ENCODE measurements at regions not wholly inside any gene's neighbourhood (a gene's known extent, or its start where the extent isn't known, plus 50 kb on each side); places are given as distances from the start of the nearest gene placed in this dataset.

DNA sequence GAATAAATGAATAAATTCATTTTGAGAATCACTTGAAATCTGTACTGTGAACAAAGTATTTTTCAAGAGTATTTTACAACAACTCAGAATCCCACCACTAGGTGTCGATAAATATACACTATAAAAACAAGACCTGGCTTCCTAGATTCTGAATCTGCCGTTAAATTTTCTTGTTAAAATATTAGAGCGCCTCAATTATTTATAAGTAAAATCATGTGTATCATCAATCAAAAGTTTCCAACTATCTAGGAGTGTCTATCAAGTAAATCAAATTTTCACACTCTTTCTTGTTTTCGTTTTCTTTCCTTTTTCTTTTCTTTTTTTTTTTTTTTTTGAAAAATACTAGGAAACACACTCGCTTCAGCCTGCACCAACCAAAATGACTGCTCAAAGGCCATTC lies 179.2 kb upstream of the DCN start:
- TF ChIP-seq, protein P1, sequence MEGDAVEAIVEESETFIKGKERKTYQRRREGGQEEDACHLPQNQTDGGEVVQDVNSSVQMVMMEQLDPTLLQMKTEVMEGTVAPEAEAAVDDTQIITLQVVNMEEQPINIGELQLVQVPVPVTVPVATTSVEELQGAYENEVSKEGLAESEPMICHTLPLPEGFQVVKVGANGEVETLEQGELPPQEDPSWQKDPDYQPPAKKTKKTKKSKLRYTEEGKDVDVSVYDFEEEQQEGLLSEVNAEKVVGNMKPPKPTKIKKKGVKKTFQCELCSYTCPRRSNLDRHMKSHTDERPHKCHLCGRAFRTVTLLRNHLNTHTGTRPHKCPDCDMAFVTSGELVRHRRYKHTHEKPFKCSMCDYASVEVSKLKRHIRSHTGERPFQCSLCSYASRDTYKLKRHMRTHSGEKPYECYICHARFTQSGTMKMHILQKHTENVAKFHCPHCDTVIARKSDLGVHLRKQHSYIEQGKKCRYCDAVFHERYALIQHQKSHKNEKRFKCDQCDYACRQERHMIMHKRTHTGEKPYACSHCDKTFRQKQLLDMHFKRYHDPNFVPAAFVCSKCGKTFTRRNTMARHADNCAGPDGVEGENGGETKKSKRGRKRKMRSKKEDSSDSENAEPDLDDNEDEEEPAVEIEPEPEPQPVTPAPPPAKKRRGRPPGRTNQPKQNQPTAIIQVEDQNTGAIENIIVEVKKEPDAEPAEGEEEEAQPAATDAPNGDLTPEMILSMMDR (IDR thresholded peaks at IDR 0.05): peak; percentile 75
- TF ChIP-seq EZH2 (IDR thresholded peaks at IDR 0.05; ENCODE audit: borderline replicate concordance, insufficient read depth, low read depth, low read length, poor library complexity, severe bottlenecking): no peak
